ENCODE measurements at regions not wholly inside any gene's neighbourhood (a gene's known extent, or its start where the extent isn't known, plus 50 kb on each side); places are given as distances from the start of the nearest gene placed in this dataset.

DNA sequence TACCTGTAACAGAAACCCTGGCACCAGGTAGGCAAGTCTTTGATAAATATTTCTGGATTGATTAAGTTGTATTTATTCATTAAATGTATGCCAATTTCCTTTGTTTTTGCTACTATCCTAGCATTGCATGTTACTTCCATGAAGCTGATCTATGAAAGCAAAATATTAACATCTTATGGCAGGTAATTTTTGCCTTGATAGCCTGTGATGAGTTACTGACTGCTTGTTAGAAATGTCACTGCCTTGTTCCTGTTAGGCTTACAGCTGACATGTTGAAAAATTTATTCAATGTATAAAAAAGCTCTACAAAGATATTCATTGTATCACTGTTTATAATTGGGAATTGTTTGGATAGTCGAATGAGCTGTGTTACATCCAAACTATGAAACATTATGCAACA is 830.1 kb downstream of the TUSC7 start:
- no peak for DNase-seq (ENCODE audit: low read depth)
- TF ChIP-seq, protein P1, sequence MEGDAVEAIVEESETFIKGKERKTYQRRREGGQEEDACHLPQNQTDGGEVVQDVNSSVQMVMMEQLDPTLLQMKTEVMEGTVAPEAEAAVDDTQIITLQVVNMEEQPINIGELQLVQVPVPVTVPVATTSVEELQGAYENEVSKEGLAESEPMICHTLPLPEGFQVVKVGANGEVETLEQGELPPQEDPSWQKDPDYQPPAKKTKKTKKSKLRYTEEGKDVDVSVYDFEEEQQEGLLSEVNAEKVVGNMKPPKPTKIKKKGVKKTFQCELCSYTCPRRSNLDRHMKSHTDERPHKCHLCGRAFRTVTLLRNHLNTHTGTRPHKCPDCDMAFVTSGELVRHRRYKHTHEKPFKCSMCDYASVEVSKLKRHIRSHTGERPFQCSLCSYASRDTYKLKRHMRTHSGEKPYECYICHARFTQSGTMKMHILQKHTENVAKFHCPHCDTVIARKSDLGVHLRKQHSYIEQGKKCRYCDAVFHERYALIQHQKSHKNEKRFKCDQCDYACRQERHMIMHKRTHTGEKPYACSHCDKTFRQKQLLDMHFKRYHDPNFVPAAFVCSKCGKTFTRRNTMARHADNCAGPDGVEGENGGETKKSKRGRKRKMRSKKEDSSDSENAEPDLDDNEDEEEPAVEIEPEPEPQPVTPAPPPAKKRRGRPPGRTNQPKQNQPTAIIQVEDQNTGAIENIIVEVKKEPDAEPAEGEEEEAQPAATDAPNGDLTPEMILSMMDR (IDR thresholded peaks at IDR 0.05; ENCODE audit: low read depth, low read length, missing control alignments): no peak
- H3K4me3 ChIP-seq (ENCODE audit: low read depth, low read length): no peak overlapping the region

- TF ChIP-seq, protein P1 (IDR thresholded peaks at IDR 0.05; ENCODE audit: low read depth, low read length, missing control alignments): no peak
- no peak for DNase-seq (ENCODE audit: low read depth)
These were observed 831.0 kb downstream of the TUSC7 start for GRCh38 chr3:117540597-117540996.

GRCh38 chr3:117541721-117542120 is 832.1 kb downstream of the TUSC7 start:
- no peak for DNase-seq (ENCODE audit: low read depth)
- no peak overlapping the region for H3K4me3 ChIP-seq (ENCODE audit: low read depth, low read length)
- TF ChIP-seq, protein P1 (IDR thresholded peaks at IDR 0.05; ENCODE audit: low read depth, low read length, missing control alignments): no peak

More at GRCh38 chr3:117540597-117540996, 831.0 kb downstream of the TUSC7 start:
- H3K4me3 ChIP-seq (ENCODE audit: low read depth, low read length): no peak overlapping the region

GRCh38 chr3:117543521-117543920 is 833.9 kb downstream of the TUSC7 start:
- DNase-seq (ENCODE audit: low read depth): no peak
- no peak overlapping the region for H3K4me3 ChIP-seq (ENCODE audit: low read depth, low read length)
- TF ChIP-seq, protein P1 (IDR thresholded peaks at IDR 0.05; ENCODE audit: low read depth, low read length, missing control alignments): no peak

- TF ChIP-seq, protein P1 (IDR thresholded peaks at IDR 0.05; ENCODE audit: low read depth, low read length, missing control alignments): no peak
- no peak for DNase-seq (ENCODE audit: low read depth)
- H3K4me3 ChIP-seq (ENCODE audit: low read depth, low read length): no peak overlapping the region
These were observed 835.9 kb downstream of the TUSC7 start for GRCh38 chr3:117545484-117545883.

DNA sequence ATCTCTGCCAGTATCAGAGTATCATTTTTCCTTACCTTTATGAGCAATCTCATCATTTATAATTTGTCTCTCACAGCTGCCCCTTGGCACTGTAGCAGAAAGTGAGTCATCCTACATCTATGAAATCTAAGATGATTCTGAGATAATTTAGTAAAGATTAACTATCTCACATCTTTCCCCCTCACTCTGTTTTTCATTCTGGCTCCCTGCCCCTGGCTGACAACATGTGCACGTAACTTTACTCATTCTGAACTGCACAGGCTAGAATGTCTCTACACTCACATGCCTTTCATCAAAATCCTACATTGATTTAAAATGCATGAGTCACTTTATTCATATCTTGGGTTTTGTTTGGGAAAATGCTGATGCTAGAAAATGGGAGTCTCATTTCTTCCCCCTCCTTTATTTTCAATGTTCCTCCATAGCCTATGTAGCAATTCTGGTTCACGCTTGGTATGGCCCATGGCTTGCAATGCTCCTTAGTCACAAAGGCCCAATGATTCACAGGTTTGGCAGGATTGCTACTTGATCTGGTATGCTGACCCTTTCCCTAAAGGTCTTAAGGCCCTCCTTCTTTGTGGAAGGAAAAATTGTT is 838.5 kb downstream of the TUSC7 start:
- DNase-seq (ENCODE audit: low read depth): no peak
- no peak overlapping the region for H3K4me3 ChIP-seq (ENCODE audit: low read depth, low read length)
- TF ChIP-seq, protein P1 (IDR thresholded peaks at IDR 0.05; ENCODE audit: low read depth, low read length, missing control alignments): no peak

DNA sequence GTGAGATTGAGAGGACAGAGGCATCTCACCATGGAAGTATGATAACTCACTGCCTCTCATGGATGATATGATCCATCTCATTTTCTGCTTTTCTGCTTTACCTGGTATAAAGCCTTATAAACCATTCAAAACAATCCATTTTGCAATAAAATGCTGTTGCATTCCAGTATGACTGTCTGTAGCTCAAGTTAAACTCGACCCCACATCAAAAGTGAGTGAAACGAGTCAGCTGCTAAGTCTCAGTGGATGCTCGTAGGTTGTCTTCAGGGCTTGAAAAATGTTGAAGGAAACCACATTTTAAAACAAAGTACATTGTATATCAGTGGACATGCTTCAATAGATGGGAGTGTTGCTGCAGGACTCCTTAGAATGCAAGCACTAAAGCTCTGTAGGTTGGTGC is 839.0 kb downstream of the TUSC7 start:
- no peak for DNase-seq (ENCODE audit: low read depth)
- no peak overlapping the region for H3K4me3 ChIP-seq (ENCODE audit: low read depth, low read length)
- TF ChIP-seq, protein P1 (IDR thresholded peaks at IDR 0.05; ENCODE audit: low read depth, low read length, missing control alignments): no peak

Data from GM12864 (cell line).